ENCODE measurements at regions not wholly inside any gene's neighbourhood (a gene's known extent, or its start where the extent isn't known, plus 50 kb on each side); places are given as distances from the start of the nearest gene placed in this dataset.

GRCh38 chr3:81998907-81999306 lies 237.5 kb upstream of the GBE1 start:
- no peak for TF ChIP-seq EZH2 (IDR thresholded peaks at IDR 0.05; ENCODE audit: low read length)
- TF ChIP-seq, protein P1, sequence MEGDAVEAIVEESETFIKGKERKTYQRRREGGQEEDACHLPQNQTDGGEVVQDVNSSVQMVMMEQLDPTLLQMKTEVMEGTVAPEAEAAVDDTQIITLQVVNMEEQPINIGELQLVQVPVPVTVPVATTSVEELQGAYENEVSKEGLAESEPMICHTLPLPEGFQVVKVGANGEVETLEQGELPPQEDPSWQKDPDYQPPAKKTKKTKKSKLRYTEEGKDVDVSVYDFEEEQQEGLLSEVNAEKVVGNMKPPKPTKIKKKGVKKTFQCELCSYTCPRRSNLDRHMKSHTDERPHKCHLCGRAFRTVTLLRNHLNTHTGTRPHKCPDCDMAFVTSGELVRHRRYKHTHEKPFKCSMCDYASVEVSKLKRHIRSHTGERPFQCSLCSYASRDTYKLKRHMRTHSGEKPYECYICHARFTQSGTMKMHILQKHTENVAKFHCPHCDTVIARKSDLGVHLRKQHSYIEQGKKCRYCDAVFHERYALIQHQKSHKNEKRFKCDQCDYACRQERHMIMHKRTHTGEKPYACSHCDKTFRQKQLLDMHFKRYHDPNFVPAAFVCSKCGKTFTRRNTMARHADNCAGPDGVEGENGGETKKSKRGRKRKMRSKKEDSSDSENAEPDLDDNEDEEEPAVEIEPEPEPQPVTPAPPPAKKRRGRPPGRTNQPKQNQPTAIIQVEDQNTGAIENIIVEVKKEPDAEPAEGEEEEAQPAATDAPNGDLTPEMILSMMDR (optimal IDR thresholded peaks at IDR 0.05 in 1 of 3, IDR thresholded peaks at IDR 0.05 in 1 of 3, conservative IDR thresholded peaks at IDR 0.05 in 1 of 3; ENCODE audit: extremely low read depth in 1 of 3, insufficient read depth in 2 of 3, low read length in 3 of 3), result no peak

Data from keratinocyte (primary cell).